ENCODE measurements at regions not wholly inside any gene's neighbourhood (a gene's known extent, or its start where the extent isn't known, plus 50 kb on each side); places are given as distances from the start of the nearest gene placed in this dataset.

DNA sequence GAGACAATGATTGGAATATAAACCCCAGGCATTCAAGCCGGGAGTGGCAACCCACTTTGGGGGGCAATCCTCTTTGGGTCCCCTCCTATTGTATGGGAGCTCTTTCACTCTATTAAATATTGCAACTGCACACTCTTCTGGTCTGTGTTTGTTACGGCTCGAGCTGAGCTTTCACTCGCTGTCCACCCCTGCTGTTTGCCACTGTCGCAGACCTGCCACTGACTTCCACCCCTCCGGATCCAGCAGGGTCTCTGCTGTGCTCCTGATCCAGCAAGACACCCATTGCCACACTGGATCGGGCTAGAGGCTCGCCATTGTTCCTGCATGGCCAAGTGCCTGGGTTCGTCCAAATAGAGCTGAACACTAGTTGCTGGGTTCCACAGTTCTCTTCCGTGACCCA, 222.8 kb upstream of the MANEA start:
- Histone ChIP-seq H2AFZ (ENCODE audit: low read length) (no peak overlapping the region), H2BK15ac (ENCODE audit: low read length) (no peak overlapping the region), H4K91ac (replicated peaks; ENCODE audit: insufficient read length, low read length) (no peak overlapping the region), H3K79me1 (ENCODE audit: low read depth, low read length) (no peaks in the 10 kb centered on the region), H2BK120ac (replicated peaks; ENCODE audit: low read depth, low read length) (no peak overlapping the region), H2BK20ac (ENCODE audit: low read length) (no peak overlapping the region), H3K56ac (replicated peaks; ENCODE audit: insufficient read length, low read depth, low read length) (no peak overlapping the region), H3K14ac (ENCODE audit: insufficient read length) (no peak overlapping the region), H3K23ac (ENCODE audit: insufficient read length) (no peak overlapping the region), H3K4me3 (ENCODE audit: extremely low read depth in 1 of 4, insufficient read depth in 2 of 4, low read depth in 3 of 4, low read length in 4 of 4) (no peak overlapping the region), H2BK12ac (ENCODE audit: low read depth, low read length) (no peak overlapping the region), H3K4ac (replicated peaks; ENCODE audit: insufficient read length, low read depth, low read length) (no peak overlapping the region), H3K4me1 (replicated peaks in 1 of 4; ENCODE audit: control insufficient read depth in 3 of 4, insufficient read depth in 4 of 4, low read length in 3 of 4) (no peaks in the 10 kb centered on the region), H4K8ac (ENCODE audit: extremely low read depth, insufficient read depth, low read length) (no peak overlapping the region; the same call in 1 of the 2 replicates), H3K79me2 (ENCODE audit: control insufficient read depth in 1 of 2, insufficient read depth in 2 of 2, low read length in 2 of 2) (no peaks in the 10 kb centered on the region), H3K36me3 (ENCODE audit: control insufficient read depth in 2 of 4, insufficient read depth in 4 of 4, low read length in 3 of 4) (no peaks in the 10 kb centered on the region), H3K23me2 (ENCODE audit: low read depth, low read length) (no peaks in the 10 kb centered on the region), H4K20me1 (replicated peaks in 1 of 2; ENCODE audit: control insufficient read depth in 1 of 2, insufficient read depth in 2 of 2, low read length in 2 of 2) (no peaks in the 10 kb centered on the region), H3K4me2 (ENCODE audit: insufficient read depth in 1 of 2, low read depth in 2 of 2, low read length in 2 of 2) (no peak overlapping the region), H3K18ac (ENCODE audit: extremely low read depth, low read length) (no peak overlapping the region), H4K5ac (ENCODE audit: insufficient read length, low read depth, low read length) (no peak overlapping the region), H3K9me3 (ENCODE audit: insufficient read depth in 2 of 2, low read depth in 1 of 2, low read length in 1 of 2) (no peaks in the 10 kb centered on the region), H3K9ac (replicated peaks in 1 of 4; ENCODE audit: extremely low read depth in 1 of 4, low read depth in 3 of 4, low read length in 3 of 4) (no peak overlapping the region), H2AK5ac (ENCODE audit: low read depth, low read length) (no peak overlapping the region), H3K27me3 (replicated peaks in 1 of 4; ENCODE audit: control insufficient read depth in 3 of 4, extremely low read depth in 1 of 4, insufficient read depth in 3 of 4, low read length in 3 of 4) (peaks cover 0 to 1% (median 0%) of the 10 kb centered on the region in 4 experiments; a peak in 1 of 7 replicates), H2BK5ac (ENCODE audit: low read depth, low read length) (no peak overlapping the region), H3K27ac (ENCODE audit: low read depth, low read length) (no peak overlapping the region)
- WGBS, 2 experiments (ENCODE audit: extremely low coverage in 1 of 2, insufficient coverage in 1 of 2, insufficient read length in 1 of 2, insufficient replicate concordance in 2 of 2, low coverage in 1 of 2, low lambda C conversion rate in 2 of 2, missing lambda C conversion rate in 1 of 2), result 92% methylated on average over 10 of the region's 10 CpGs; no CpG with 5 or more reads in 1 of the 2 experiments
- POLR2A ChIA-PET (ENCODE audit: partially characterized antibody), result no interaction called here
- no peak for TF ChIP-seq CTBP2 (IDR thresholded peaks at IDR 0.05; ENCODE audit: borderline replicate concordance, insufficient read depth, insufficient read length, low read length)
- no peak for TF ChIP-seq SRF (IDR thresholded peaks at IDR 0.05; ENCODE audit: low read depth, low read length)
- no peak for TF ChIP-seq KDM5A (IDR thresholded peaks at IDR 0.05; ENCODE audit: low read length)
- TF ChIP-seq NANOG (IDR thresholded peaks at IDR 0.05; ENCODE audit: insufficient read depth, low read depth, low read length, poor library complexity, severe bottlenecking), result no peak
- TF ChIP-seq JUND (IDR thresholded peaks at IDR 0.05; ENCODE audit: low read length), result no peak
- TF ChIP-seq MAFK (IDR thresholded peaks at IDR 0.05; ENCODE audit: low read depth, low read length), result no peak
- TF ChIP-seq, protein P1, sequence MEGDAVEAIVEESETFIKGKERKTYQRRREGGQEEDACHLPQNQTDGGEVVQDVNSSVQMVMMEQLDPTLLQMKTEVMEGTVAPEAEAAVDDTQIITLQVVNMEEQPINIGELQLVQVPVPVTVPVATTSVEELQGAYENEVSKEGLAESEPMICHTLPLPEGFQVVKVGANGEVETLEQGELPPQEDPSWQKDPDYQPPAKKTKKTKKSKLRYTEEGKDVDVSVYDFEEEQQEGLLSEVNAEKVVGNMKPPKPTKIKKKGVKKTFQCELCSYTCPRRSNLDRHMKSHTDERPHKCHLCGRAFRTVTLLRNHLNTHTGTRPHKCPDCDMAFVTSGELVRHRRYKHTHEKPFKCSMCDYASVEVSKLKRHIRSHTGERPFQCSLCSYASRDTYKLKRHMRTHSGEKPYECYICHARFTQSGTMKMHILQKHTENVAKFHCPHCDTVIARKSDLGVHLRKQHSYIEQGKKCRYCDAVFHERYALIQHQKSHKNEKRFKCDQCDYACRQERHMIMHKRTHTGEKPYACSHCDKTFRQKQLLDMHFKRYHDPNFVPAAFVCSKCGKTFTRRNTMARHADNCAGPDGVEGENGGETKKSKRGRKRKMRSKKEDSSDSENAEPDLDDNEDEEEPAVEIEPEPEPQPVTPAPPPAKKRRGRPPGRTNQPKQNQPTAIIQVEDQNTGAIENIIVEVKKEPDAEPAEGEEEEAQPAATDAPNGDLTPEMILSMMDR (IDR thresholded peaks at IDR 0.05; ENCODE audit: control extremely low read depth in 1 of 3, insufficient read depth in 1 of 3, low read depth in 1 of 3, low read length in 3 of 3), result no peak
- TF ChIP-seq SAP30 (IDR thresholded peaks at IDR 0.05; ENCODE audit: insufficient read depth, insufficient replicate concordance, low read length), result no peak
- TF ChIP-seq RXRA (IDR thresholded peaks at IDR 0.05; ENCODE audit: insufficient read depth, low read depth, low read length), result no peak
- no peak for TF ChIP-seq POU5F1 (IDR thresholded peaks at IDR 0.05; ENCODE audit: low read depth, low read length)
- no peak for TF ChIP-seq GABPA (IDR thresholded peaks at IDR 0.05; ENCODE audit: borderline replicate concordance, insufficient read depth, low read length)
- CTCF ChIA-PET (ENCODE audit: partially characterized antibody), result interaction anchor here (2.0 to 2.9 kb wide), 2 partner anchors 10 to 152 kb away, joined by 6 to 18 read pairs; no protein-coding TSS in a partner anchor
- no peak for FAIRE-seq
- DNase-seq (ENCODE audit: low read depth in 1 of 2, low spot score in 2 of 2), result no peak
